GM12875 (cell line): ENCODE measurements at regions not wholly inside any gene's neighbourhood (a gene's known extent, or its start where the extent isn't known, plus 50 kb on each side); places are given as distances from the start of the nearest gene placed in this dataset.

Experiments used
- H3K4me3 ChIP-seq: one replicate; pipeline ENCODE4 v1.5.1; 2011; ENCODE audit warnings: low read depth, low read length, control low read depth
- TF ChIP-seq, protein P1 (sequence below): IDR thresholded peaks from 2 replicates; pipeline ENCODE4 v1.5.1; 2011; ENCODE audit warnings: low read depth, mild to moderate bottlenecking, control low read depth, inconsistent platforms, low read length, moderate library complexity, borderline replicate concordance; ENCODE audit not compliant: insufficient read depth

DNA sequence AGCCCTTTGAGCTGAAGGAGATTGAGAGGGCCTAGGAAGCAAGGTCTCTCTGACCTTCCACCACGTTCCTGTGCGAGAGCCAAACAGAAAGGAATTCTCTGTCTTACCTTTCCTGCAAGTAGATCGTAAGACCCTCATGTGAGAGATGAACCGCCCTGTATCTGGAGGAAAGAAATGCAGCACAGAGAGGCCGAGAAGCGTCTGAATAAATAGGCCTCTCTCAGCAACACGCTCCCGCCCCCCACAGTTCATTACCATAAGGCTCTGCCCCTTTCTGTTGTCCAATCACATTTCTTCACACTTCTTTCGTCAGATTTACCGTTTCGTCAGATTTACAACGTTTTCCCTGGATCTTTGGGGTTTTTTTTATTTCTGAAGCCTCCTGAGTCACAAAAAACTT lies 90.3 kb downstream of the BLID start:
- no peak overlapping the region for H3K4me3 ChIP-seq
- TF ChIP-seq, protein P1, sequence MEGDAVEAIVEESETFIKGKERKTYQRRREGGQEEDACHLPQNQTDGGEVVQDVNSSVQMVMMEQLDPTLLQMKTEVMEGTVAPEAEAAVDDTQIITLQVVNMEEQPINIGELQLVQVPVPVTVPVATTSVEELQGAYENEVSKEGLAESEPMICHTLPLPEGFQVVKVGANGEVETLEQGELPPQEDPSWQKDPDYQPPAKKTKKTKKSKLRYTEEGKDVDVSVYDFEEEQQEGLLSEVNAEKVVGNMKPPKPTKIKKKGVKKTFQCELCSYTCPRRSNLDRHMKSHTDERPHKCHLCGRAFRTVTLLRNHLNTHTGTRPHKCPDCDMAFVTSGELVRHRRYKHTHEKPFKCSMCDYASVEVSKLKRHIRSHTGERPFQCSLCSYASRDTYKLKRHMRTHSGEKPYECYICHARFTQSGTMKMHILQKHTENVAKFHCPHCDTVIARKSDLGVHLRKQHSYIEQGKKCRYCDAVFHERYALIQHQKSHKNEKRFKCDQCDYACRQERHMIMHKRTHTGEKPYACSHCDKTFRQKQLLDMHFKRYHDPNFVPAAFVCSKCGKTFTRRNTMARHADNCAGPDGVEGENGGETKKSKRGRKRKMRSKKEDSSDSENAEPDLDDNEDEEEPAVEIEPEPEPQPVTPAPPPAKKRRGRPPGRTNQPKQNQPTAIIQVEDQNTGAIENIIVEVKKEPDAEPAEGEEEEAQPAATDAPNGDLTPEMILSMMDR, result no peak

DNA sequence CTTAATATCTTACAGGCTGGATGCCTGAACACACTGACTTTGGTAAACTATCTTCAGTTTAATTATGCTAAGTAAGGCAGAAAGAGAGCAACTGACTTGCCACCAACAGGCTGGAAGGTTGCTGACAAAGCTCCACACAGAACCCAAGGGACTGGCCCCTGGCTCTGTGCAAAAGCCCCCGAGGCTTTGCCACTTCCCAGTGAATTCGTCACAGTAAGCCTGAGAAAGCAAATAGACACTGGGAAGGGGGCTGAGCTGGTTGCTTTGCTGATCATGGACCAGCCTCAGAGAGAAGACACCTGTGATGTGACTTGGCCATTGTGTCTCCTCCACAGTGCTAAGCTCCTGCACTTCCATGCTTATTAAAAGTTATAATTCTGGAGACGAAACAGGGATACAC lies 91.7 kb downstream of the BLID start:
- H3K4me3 ChIP-seq, result no peak overlapping the region
- TF ChIP-seq, protein P1, result no peak

- TF ChIP-seq, protein P1, result no peak
- H3K4me3 ChIP-seq, result no peak overlapping the region
Measured at GRCh38 chr11:122023614-122024250, 92.3 kb downstream of the BLID start.

GRCh38 chr11:122022646-122023045 lies 93.4 kb downstream of the BLID start:
- TF ChIP-seq, protein P1, result no peak
- H3K4me3 ChIP-seq, result no peak overlapping the region

DNA sequence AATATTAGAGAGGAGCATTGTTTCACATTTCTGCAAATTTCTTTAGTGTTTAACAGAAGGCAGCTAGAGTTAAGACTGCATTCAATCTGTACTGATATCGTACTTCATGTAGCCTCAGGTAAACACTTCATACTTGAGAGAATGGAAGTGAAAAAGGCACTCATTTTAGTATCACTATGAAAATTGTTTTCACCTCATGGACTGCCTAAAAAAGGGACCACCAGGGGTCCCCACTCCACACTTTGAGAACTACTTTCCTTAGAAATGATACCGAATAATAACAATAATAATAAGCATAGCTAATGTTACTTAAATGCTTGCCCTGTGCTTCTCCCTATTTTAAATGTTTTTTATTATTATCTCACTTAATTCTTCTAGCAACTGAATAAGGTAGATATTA lies 95.1 kb downstream of the BLID start:
- TF ChIP-seq, protein P1, result no peak
- no peak overlapping the region for H3K4me3 ChIP-seq

DNA sequence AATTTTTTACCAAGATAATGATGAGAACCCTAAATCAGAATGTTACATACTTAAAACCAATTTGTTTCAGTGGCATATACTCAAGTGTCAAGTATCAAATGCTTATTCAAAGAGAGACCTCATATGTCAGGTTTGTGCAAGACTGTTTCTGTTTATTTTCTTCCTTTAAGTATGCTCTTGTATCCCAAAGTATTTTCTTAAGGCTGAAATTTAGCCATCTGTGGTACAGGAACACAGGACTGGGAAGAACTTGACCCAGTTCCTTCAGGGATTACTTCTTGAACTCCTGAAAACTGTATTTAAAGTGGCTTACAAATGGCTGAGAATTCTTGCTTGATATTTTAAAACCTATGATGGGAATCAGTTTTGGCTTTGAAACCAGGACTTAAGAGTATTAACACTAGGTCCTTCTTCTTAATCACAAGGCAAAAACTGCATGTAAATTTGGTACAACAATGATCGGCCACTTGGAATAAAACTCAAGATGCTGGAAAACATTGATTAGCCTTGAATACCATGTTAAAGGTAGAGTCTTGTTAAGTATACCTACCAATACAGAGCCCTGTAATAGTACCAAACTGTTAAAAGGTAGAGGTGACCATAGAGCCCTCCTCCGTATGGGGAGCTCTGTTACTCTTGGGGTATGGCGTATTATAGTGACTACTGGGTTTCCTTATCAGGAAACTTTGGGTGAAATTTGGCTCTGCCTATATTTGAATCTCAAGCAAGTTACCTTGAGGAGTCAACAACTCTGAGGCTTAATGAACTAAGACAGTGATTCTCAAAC lies 95.9 kb downstream of the BLID start:
- H3K4me3 ChIP-seq, result no peak overlapping the region
- TF ChIP-seq, protein P1, result no peak

GRCh38 chr11:122007601-122008071 lies 108.4 kb downstream of the BLID start:
- TF ChIP-seq, protein P1, result no peak
- H3K4me3 ChIP-seq, result no peak overlapping the region
